ENCODE measurements at regions not wholly inside any gene's neighbourhood (a gene's known extent, or its start where the extent isn't known, plus 50 kb on each side); places are given as distances from the start of the nearest gene placed in this dataset.

- TF ChIP-seq, protein P1, sequence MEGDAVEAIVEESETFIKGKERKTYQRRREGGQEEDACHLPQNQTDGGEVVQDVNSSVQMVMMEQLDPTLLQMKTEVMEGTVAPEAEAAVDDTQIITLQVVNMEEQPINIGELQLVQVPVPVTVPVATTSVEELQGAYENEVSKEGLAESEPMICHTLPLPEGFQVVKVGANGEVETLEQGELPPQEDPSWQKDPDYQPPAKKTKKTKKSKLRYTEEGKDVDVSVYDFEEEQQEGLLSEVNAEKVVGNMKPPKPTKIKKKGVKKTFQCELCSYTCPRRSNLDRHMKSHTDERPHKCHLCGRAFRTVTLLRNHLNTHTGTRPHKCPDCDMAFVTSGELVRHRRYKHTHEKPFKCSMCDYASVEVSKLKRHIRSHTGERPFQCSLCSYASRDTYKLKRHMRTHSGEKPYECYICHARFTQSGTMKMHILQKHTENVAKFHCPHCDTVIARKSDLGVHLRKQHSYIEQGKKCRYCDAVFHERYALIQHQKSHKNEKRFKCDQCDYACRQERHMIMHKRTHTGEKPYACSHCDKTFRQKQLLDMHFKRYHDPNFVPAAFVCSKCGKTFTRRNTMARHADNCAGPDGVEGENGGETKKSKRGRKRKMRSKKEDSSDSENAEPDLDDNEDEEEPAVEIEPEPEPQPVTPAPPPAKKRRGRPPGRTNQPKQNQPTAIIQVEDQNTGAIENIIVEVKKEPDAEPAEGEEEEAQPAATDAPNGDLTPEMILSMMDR (conservative IDR thresholded peaks at IDR 0.05; ENCODE audit: low read depth, low read length): no peak
- TF ChIP-seq EZH2 (IDR thresholded peaks at IDR 0.05; ENCODE audit: borderline replicate concordance, low read depth, low read length, poor library complexity, severe bottlenecking): no peak
These were observed 103.1 kb upstream of the RHOBTB1 start for GRCh38 chr10:61047081-61047480.
